GM12878 (cell line): ENCODE measurements at regions not wholly inside any gene's neighbourhood (a gene's known extent, or its start where the extent isn't known, plus 50 kb on each side); places are given as distances from the start of the nearest gene placed in this dataset.

ENCODE experiments used
- ATAC-seq: fragments of 200-7000 bp; cut with Tn5 transposase; 3 replicates; pipeline ENCODE4 v1.9.1; 2020; ENCODE audit warnings: mild to moderate bottlenecking, moderate library complexity
- BruUV-seq: library from RNA; stranded (reverse); fragments of 400-500 nt; replicated peaks from 2 replicates; lab custom pipeline; 2021; lab: Mats Ljungman, UMichigan
- CTCF ChIA-PET: fragments of 300-600 bp; sonication (Branson Sonifier 250); formaldehyde crosslinking; extraction: SDS; loops from one replicate; lab custom pipeline; 2021; ENCODE audit warnings: inconsistent platforms; lab: Yijun Ruan, JAX
- POLR2A ChIA-PET: fragments of 350-600 bp; formaldehyde crosslinking; extraction: SDS; loops from one replicate; lab custom pipeline; 2021; ENCODE audit warnings: inconsistent platforms; lab: Charles Lee
- RAD21 ChIA-PET: fragments of 300-600 bp; sonication (Branson Sonifier 250); formaldehyde crosslinking; loops from one replicate; lab custom pipeline; 2023; ENCODE audit warnings: antibody characterized with exemption; ENCODE audit not compliant: unreplicated experiment; lab: Charles Lee
- SMC1A ChIA-PET: fragments of 300-600 bp; sonication (Branson Sonifier 250); formaldehyde crosslinking; loops from one replicate; lab custom pipeline; 2023; ENCODE audit not compliant: unreplicated experiment, uncharacterized antibody; lab: Charles Lee
- DNase-seq: peaks from one replicate; pipeline ENCODE4 v3.0.0-alpha.2; 2011; ENCODE audit warnings: low read depth, low spot score
- FAIRE-seq: peaks from 3 replicates; lab custom pipeline; 2011; peaks lifted over from hg19 to GRCh38; lab: Jason Lieb, UNC
- H2AFZ ChIP-seq: 2 replicates; pipeline ENCODE4 v1.6.0; 2011; ENCODE audit warnings: low read depth, low read length, control low read depth; ENCODE audit not compliant: control insufficient read depth
- H3K27ac ChIP-seq: 2 replicates; pipeline ENCODE4 v1.5.1; 2011; ENCODE audit warnings: control low read depth; ENCODE audit not compliant: control insufficient read depth, insufficient read depth
- H3K27me3 ChIP-seq, 2 experiments: replicated peaks in 1 of 2; 2 replicates each; pipeline versions ENCODE4 v1.6.0 to v1.6.1; 2011; ENCODE audit warnings: low read length in 1 of 2; ENCODE audit not compliant: control insufficient read depth in 2 of 2, insufficient read depth in 2 of 2
- H3K36me3 ChIP-seq, 2 experiments: 2 replicates each; pipeline ENCODE4 v1.5.1; 2011; ENCODE audit warnings: low read length in 1 of 2; ENCODE audit not compliant: control insufficient read depth in 2 of 2, insufficient read depth in 2 of 2
- H3K4me1 ChIP-seq: 2 replicates; pipeline ENCODE4 v1.6.1; 2011; ENCODE audit warnings: mild to moderate bottlenecking, low read length, moderate library complexity, mixed read lengths; ENCODE audit not compliant: control insufficient read depth, insufficient read depth
- H3K4me2 ChIP-seq: 2 replicates; pipeline ENCODE4 v1.6.0; 2011; ENCODE audit warnings: control low read depth; ENCODE audit not compliant: control insufficient read depth, insufficient read depth
- H3K4me3 ChIP-seq: fragments of 200-600 bp; sonication (generic); 2 replicates; pipeline ENCODE4 v1.5.1; 2016
- H3K79me2 ChIP-seq: 2 replicates; pipeline ENCODE4 v1.6.0; 2011; ENCODE audit warnings: low read length; ENCODE audit not compliant: control insufficient read depth, insufficient read depth
- H3K9ac ChIP-seq: 2 replicates; pipeline ENCODE4 v1.8.0; 2011; ENCODE audit warnings: low read length, control low read depth, mixed read lengths; ENCODE audit not compliant: control insufficient read depth, insufficient read depth
- H3K9me3 ChIP-seq: replicated peaks from 3 replicates; pipeline ENCODE4 v1.5.1; 2011; ENCODE audit warnings: mild to moderate bottlenecking, low read length; ENCODE audit not compliant: control insufficient read depth, insufficient read depth
- H4K20me1 ChIP-seq: 2 replicates; pipeline ENCODE4 v1.6.0; 2011; ENCODE audit not compliant: control insufficient read depth, insufficient read depth
- ATF7 ChIP-seq: fragments of 450-650 bp; IDR thresholded peaks from 2 replicates; pipeline ENCODE4 v1.6.1; 2016; ENCODE audit warnings: low read depth, mild to moderate bottlenecking
- CEBPZ ChIP-seq: fragments of 150-350 bp; IDR thresholded peaks from 2 replicates; pipeline ENCODE4 v1.6.1; 2016; ENCODE audit warnings: low read depth, low read length
- KAT2A ChIP-seq: conservative IDR thresholded peaks from 2 replicates; pipeline ENCODE4 v1.6.1; 2011; ENCODE audit warnings: low read depth, low read length; ENCODE audit not compliant: control insufficient read depth
- NFYB ChIP-seq: IDR thresholded peaks from 2 replicates; pipeline ENCODE4 v1.6.1; 2011; ENCODE audit warnings: low read depth, mild to moderate bottlenecking, low read length, improper control_type of control experiment, moderate library complexity; ENCODE audit not compliant: insufficient read depth
- SMAD1 ChIP-seq: fragments of 450-650 bp; IDR thresholded peaks from 2 replicates; pipeline ENCODE4 v1.6.1; 2018; ENCODE audit warnings: mild to moderate bottlenecking, low read depth; ENCODE audit not compliant: partially characterized antibody
- SREBF2 ChIP-seq: IDR thresholded peaks from 2 replicates; pipeline ENCODE4 v1.6.1; 2012; ENCODE audit warnings: mild to moderate bottlenecking, low read length
- TCF7 ChIP-seq: IDR thresholded peaks from 2 replicates; pipeline ENCODE4 v1.6.1; 2014; ENCODE audit warnings: antibody characterized with exemption, borderline replicate concordance
- YY1 ChIP-seq: IDR thresholded peaks from 2 replicates; pipeline ENCODE4 v1.6.1; 2011; ENCODE audit warnings: low read depth, mild to moderate bottlenecking, low read length
- WGBS: methylation state at CpG from one replicate; pipeline ENCODE4 v1.1.6; 2016; ENCODE audit warnings: low lambda C conversion rate; ENCODE audit not compliant: insufficient replicate concordance, insufficient coverage; ENCODE audit errors: missing lambda C conversion rate; 5-methylcytosine and 5-hydroxymethylcytosine counted together
- in situ Hi-C: fragments of 300-500 bp; cut with MboI; formaldehyde crosslinking; loops from 9 replicates; pipeline ENCODE4 v1.14.3; 2018; ENCODE audit warnings: mixed read lengths
- intact Hi-C: fragments of 100-400 bp; cut with micrococcal nuclease; formaldehyde crosslinking; loops from one replicate; pipeline ENCODE4 v1.14.2; 2022; ENCODE audit not compliant: unreplicated experiment
- TF ChIP-seq, protein P1 (sequence below): fragments of 450-650 bp; IDR thresholded peaks from 2 replicates; pipeline ENCODE4 v1.6.1; 2014; ENCODE audit warnings: mild to moderate bottlenecking
- TF ChIP-seq, protein P2 (sequence below): IDR thresholded peaks from 2 replicates; pipeline ENCODE4 v1.6.1; 2011; ENCODE audit warnings: borderline replicate concordance, low read depth, mild to moderate bottlenecking, moderate library complexity, mixed read lengths, low read length; ENCODE audit not compliant: insufficient read depth; ENCODE audit errors: extremely low read length

- TF ChIP-seq SMAD1 (no peak), TCF7 (no peak), CEBPZ (no peak)
Observed at GRCh38 chr19:31586282-31586681, 237.0 kb upstream of the TSHZ3 start (continued).

- H3K79me2 ChIP-seq: no peaks in the 10 kb centered on the region
- no peaks in the 10 kb centered on the region for H3K36me3 ChIP-seq
- H3K4me3 ChIP-seq: no peak overlapping the region
- DNase-seq: no peak
- no peak for FAIRE-seq
- in situ Hi-C loops: no loop called here
- ChIA-PET SMC1A (no interaction called here), POLR2A (no interaction called here), RAD21 (no interaction called here), CTCF (no interaction called here)
- no peak for ATAC-seq
- no peaks in the 10 kb centered on the region for H3K27me3 ChIP-seq
- BruUV-seq: no TSS peak
- no peak overlapping the region for H3K4me2 ChIP-seq
- 39% methylated on average over 7 of the region's 7 CpGs for WGBS
- H3K4me1 ChIP-seq: no peaks in the 10 kb centered on the region
- H3K9ac ChIP-seq: no peak overlapping the region
- no peaks in the 10 kb centered on the region for H4K20me1 ChIP-seq
- intact Hi-C loops: no loop called here
- no peak overlapping the region for H3K27ac ChIP-seq
- H3K9me3 ChIP-seq: no peaks in the 10 kb centered on the region
- no peak overlapping the region for H2AFZ ChIP-seq
- TF ChIP-seq ATF7: no peak
- TF ChIP-seq NFYB: no peak
- no peak for TF ChIP-seq YY1
- TF ChIP-seq, protein P1, sequence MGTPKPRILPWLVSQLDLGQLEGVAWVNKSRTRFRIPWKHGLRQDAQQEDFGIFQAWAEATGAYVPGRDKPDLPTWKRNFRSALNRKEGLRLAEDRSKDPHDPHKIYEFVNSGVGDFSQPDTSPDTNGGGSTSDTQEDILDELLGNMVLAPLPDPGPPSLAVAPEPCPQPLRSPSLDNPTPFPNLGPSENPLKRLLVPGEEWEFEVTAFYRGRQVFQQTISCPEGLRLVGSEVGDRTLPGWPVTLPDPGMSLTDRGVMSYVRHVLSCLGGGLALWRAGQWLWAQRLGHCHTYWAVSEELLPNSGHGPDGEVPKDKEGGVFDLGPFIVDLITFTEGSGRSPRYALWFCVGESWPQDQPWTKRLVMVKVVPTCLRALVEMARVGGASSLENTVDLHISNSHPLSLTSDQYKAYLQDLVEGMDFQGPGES: no peak
- no peak for TF ChIP-seq KAT2A
- TF ChIP-seq, protein P2, sequence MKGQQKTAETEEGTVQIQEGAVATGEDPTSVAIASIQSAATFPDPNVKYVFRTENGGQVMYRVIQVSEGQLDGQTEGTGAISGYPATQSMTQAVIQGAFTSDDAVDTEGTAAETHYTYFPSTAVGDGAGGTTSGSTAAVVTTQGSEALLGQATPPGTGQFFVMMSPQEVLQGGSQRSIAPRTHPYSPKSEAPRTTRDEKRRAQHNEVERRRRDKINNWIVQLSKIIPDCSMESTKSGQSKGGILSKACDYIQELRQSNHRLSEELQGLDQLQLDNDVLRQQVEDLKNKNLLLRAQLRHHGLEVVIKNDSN: no peak
- no peak for TF ChIP-seq SREBF2
- no peak for TF ChIP-seq CEBPZ
Observed at GRCh38 chr19:31589109-31589508, 239.9 kb upstream of the TSHZ3 start.
